H9 (cell line): ENCODE measurements at regions not wholly inside any gene's neighbourhood (a gene's known extent, or its start where the extent isn't known, plus 50 kb on each side); places are given as distances from the start of the nearest gene placed in this dataset.

Experiments used
- DNase-seq: peaks from one replicate; pipeline ENCODE4 v3.0.0-alpha.2; 2017
- H2AFZ ChIP-seq: one replicate; pipeline ENCODE4 v1.6.1; 2013; ENCODE audit warnings: mild to moderate bottlenecking, low read length, control low read depth, moderate library complexity
- H2AK5ac ChIP-seq: 2 replicates; pipeline ENCODE4 v1.6.1; 2013; ENCODE audit warnings: low read length, control low read depth, mixed read lengths; ENCODE audit not compliant: insufficient read length
- H2BK120ac ChIP-seq: one replicate; pipeline ENCODE4 v1.6.1; 2013; ENCODE audit warnings: low read depth, mild to moderate bottlenecking, low read length, control low read depth, inconsistent platforms; ENCODE audit not compliant: poor library complexity, severe bottlenecking
- H2BK12ac ChIP-seq: 2 replicates; pipeline ENCODE4 v1.6.1; 2013; ENCODE audit warnings: low read length, control low read depth, mixed read lengths, low read depth; ENCODE audit not compliant: insufficient read length
- H2BK15ac ChIP-seq: 2 replicates; pipeline ENCODE4 v1.6.1; 2013; ENCODE audit warnings: low read depth, low read length, control low read depth
- H2BK20ac ChIP-seq: one replicate; pipeline ENCODE4 v1.6.1; 2013; ENCODE audit warnings: low read depth, mild to moderate bottlenecking, low read length, control low read depth, inconsistent platforms; ENCODE audit not compliant: poor library complexity, severe bottlenecking
- H2BK5ac ChIP-seq: 2 replicates; pipeline ENCODE4 v1.6.1; 2013; ENCODE audit warnings: low read length, control low read depth, mixed read lengths; ENCODE audit not compliant: insufficient read length
- H3K14ac ChIP-seq: 2 replicates; pipeline ENCODE4 v1.6.1; 2013; ENCODE audit warnings: low read length, control low read depth; ENCODE audit not compliant: insufficient read depth
- H3K18ac ChIP-seq: 2 replicates; pipeline ENCODE4 v1.6.1; 2013; ENCODE audit warnings: low read depth, mild to moderate bottlenecking, mixed read lengths, low read length, control low read depth; ENCODE audit not compliant: insufficient read length
- H3K23ac ChIP-seq: 2 replicates; pipeline ENCODE4 v1.6.1; 2013; ENCODE audit warnings: low read length, control low read depth, mixed read lengths, low read depth; ENCODE audit not compliant: insufficient read length
- H3K23me2 ChIP-seq: 2 replicates; pipeline ENCODE4 v1.6.1; 2013; ENCODE audit warnings: low read depth, mild to moderate bottlenecking, mixed read lengths, low read length, control low read depth; ENCODE audit not compliant: insufficient read length, poor library complexity, severe bottlenecking
- H3K27ac ChIP-seq: 2 replicates; pipeline ENCODE4 v1.5.1; 2013; ENCODE audit warnings: low read length, control low read depth, mixed read lengths, low read depth; ENCODE audit not compliant: insufficient read length
- H3K27me3 ChIP-seq: 2 replicates; pipeline ENCODE4 v1.6.1; 2013; ENCODE audit warnings: low read length, control low read depth, inconsistent platforms; ENCODE audit not compliant: insufficient read depth
- H3K4ac ChIP-seq: 2 replicates; pipeline ENCODE4 v1.6.1; 2013; ENCODE audit warnings: low read depth, mild to moderate bottlenecking, control low read depth, inconsistent platforms, low read length, moderate library complexity
- H3K4me1 ChIP-seq: 2 replicates; pipeline ENCODE4 v1.6.1; 2013; ENCODE audit warnings: low read length, control low read depth, inconsistent platforms; ENCODE audit not compliant: insufficient read depth
- H3K4me2 ChIP-seq: 2 replicates; pipeline ENCODE4 v1.6.1; 2013; ENCODE audit warnings: low read length, control low read depth, mixed read lengths; ENCODE audit not compliant: insufficient read length, insufficient read depth
- H3K56ac ChIP-seq: 2 replicates; pipeline ENCODE4 v1.6.1; 2013; ENCODE audit warnings: low read depth, mild to moderate bottlenecking, mixed read lengths, low read length, control low read depth; ENCODE audit not compliant: insufficient read length
- H3K79me1 ChIP-seq: 2 replicates; pipeline ENCODE4 v1.6.1; 2013; ENCODE audit warnings: low read depth, mild to moderate bottlenecking, moderate library complexity, low read length, control low read depth, inconsistent platforms; ENCODE audit not compliant: insufficient read depth, poor library complexity, severe bottlenecking
- H3K79me2 ChIP-seq: 2 replicates; pipeline ENCODE4 v1.6.1; 2013; ENCODE audit warnings: low read length, control low read depth, inconsistent platforms; ENCODE audit not compliant: insufficient read depth
- H3K9ac ChIP-seq: 2 replicates; pipeline ENCODE4 v1.6.1; 2013; ENCODE audit warnings: low read length, control low read depth, mixed read lengths; ENCODE audit not compliant: insufficient read length; ENCODE audit errors: extremely low read depth
- H3K9me3 ChIP-seq: one replicate; pipeline ENCODE4 v1.6.1; 2013; ENCODE audit warnings: low read depth, low read length, inconsistent platforms; ENCODE audit not compliant: control insufficient read depth
- H3T11ph ChIP-seq: one replicate; pipeline ENCODE4 v1.6.1; 2013; ENCODE audit warnings: mild to moderate bottlenecking, low read length, control low read depth, inconsistent platforms
- H4K20me1 ChIP-seq: one replicate; pipeline ENCODE4 v1.6.1; 2013; ENCODE audit not compliant: control insufficient read depth, insufficient read length, insufficient read depth
- H4K5ac ChIP-seq: 2 replicates; pipeline ENCODE4 v1.6.1; 2013; ENCODE audit warnings: low read depth, mild to moderate bottlenecking, mixed read lengths, low read length, control low read depth; ENCODE audit not compliant: insufficient read length
- H4K8ac ChIP-seq: replicated peaks from 2 replicates; pipeline ENCODE4 v1.6.1; 2013; ENCODE audit warnings: low read length, control low read depth, mixed read lengths, low read depth; ENCODE audit not compliant: insufficient read length
- H4K91ac ChIP-seq: 2 replicates; pipeline ENCODE4 v1.6.1; 2013; ENCODE audit warnings: low read depth, mild to moderate bottlenecking, moderate library complexity, mixed read lengths, low read length, control low read depth; ENCODE audit not compliant: insufficient read length
- H3K27ac Mint-ChIP-seq, 3 experiments: 2 replicates in 2 of 3; 3 replicates in 1 of 3; pipeline ENCODE4 v1.8.0; 2020 to 2021; ENCODE audit warnings: mixed read lengths in 3 of 3, mild to moderate bottlenecking in 1 of 3, moderate library complexity in 1 of 3
- H3K27me3 Mint-ChIP-seq: 2 replicates; pipeline ENCODE4 v1.8.0; 2021; ENCODE audit warnings: low read depth, mild to moderate bottlenecking, moderate library complexity, mixed read lengths
- H3K36me3 Mint-ChIP-seq, 3 experiments: 2 replicates in 2 of 3; 3 replicates in 1 of 3; pipeline ENCODE4 v1.8.0; 2020 to 2021; ENCODE audit warnings: low read depth in 3 of 3, mixed read lengths in 3 of 3; ENCODE audit not compliant: insufficient read depth in 1 of 3
- H3K4me1 Mint-ChIP-seq, 2 experiments: 2 replicates each; pipeline ENCODE4 v1.8.0; 2020; ENCODE audit warnings: mixed read lengths in 2 of 2
- H3K4me3 Mint-ChIP-seq, 2 experiments: 2 replicates in 1 of 2; 3 replicates in 1 of 2; pipeline ENCODE4 v1.8.0; 2020 to 2021; ENCODE audit warnings: mild to moderate bottlenecking in 2 of 2, mixed read lengths in 2 of 2, moderate library complexity in 1 of 2
- H3K9me3 Mint-ChIP-seq, 2 experiments: 2 replicates in 1 of 2; 3 replicates in 1 of 2; pipeline ENCODE4 v1.8.0; 2020; ENCODE audit warnings: mild to moderate bottlenecking in 2 of 2, mixed read lengths in 2 of 2, moderate library complexity in 1 of 2
- WGBS: extraction: QIAGEN DNeasy Blood & Tissue Kit; methylation state at CpG from one replicate; pipeline ENCODE4 v1.1.7; 2013; ENCODE audit warnings: missing lambda C conversion rate, low lambda C conversion rate, mixed read lengths; ENCODE audit not compliant: insufficient read length; ENCODE audit errors: extremely low coverage; 5-methylcytosine and 5-hydroxymethylcytosine counted together
- TF ChIP-seq, protein P1 (sequence below): fragments of 200-600 bp; sonication (generic); conservative IDR thresholded peaks from 3 replicates; pipeline ENCODE4 v1.8.0; 2021; ENCODE audit warnings: antibody characterized with exemption, mild to moderate bottlenecking

DNA sequence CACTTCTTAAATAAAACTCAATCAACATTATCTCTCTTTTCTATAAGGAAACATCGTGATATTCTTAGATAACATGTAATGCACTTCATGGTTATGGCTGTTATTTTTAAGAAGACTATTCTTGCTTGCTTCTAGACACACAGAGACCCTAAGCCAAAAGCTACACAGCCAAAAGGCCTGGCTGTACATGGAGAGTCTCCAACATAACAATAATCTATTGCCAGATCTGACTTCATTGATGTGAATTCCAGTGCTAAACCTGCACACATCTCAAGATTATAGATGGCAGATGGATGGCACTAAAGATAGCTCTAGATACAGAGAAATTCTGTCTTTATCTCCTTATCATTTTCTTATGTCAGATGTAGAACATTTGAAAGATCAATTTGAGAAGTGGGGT is 811.6 kb upstream of the ZNF608 start:
- no CpG with 5 or more reads among the region's 1 CpG for WGBS
- H3K27me3 Mint-ChIP-seq = no peaks in the 10 kb centered on the region
- peaks cover 0 to 3% of the 10 kb centered on the region in 2 experiments; a peak in 1 of 4 replicates for H3K4me1 Mint-ChIP-seq

More for the DNA sequence above, 811.6 kb upstream of the ZNF608 start:
- Histone ChIP-seq H3K27me3 (no peaks in the 10 kb centered on the region), H4K5ac (no peak overlapping the region), H3K9me3 (no peaks in the 10 kb centered on the region), H4K20me1 (no peaks in the 10 kb centered on the region), H3K14ac (no peak overlapping the region), H3K4me2 (no peak overlapping the region), H2AK5ac (no peak overlapping the region), H3T11ph (no peak overlapping the region), H2BK20ac (no peak overlapping the region), H2AFZ (no peak overlapping the region), H4K91ac (no peak overlapping the region), H2BK12ac (no peak overlapping the region), H3K23me2 (no peaks in the 10 kb centered on the region), H3K18ac (no peak overlapping the region), H3K79me1 (no peaks in the 10 kb centered on the region), H3K79me2 (no peaks in the 10 kb centered on the region), H3K23ac (no peak overlapping the region), H3K4ac (no peak overlapping the region), H2BK120ac (no peak overlapping the region), H4K8ac (no peak overlapping the region), H2BK5ac (no peak overlapping the region), H2BK15ac (no peak overlapping the region), H3K9ac (no peak overlapping the region), H3K4me1 (no peaks in the 10 kb centered on the region), H3K27ac (no peak overlapping the region), H3K56ac (no peak overlapping the region)
- Mint-ChIP-seq H3K36me3 (no peaks in the 10 kb centered on the region), H3K4me3 (no peak overlapping the region), H3K27ac (no peak overlapping the region), H3K9me3 (no peaks in the 10 kb centered on the region)
- no peak for DNase-seq
- TF ChIP-seq, protein P1, sequence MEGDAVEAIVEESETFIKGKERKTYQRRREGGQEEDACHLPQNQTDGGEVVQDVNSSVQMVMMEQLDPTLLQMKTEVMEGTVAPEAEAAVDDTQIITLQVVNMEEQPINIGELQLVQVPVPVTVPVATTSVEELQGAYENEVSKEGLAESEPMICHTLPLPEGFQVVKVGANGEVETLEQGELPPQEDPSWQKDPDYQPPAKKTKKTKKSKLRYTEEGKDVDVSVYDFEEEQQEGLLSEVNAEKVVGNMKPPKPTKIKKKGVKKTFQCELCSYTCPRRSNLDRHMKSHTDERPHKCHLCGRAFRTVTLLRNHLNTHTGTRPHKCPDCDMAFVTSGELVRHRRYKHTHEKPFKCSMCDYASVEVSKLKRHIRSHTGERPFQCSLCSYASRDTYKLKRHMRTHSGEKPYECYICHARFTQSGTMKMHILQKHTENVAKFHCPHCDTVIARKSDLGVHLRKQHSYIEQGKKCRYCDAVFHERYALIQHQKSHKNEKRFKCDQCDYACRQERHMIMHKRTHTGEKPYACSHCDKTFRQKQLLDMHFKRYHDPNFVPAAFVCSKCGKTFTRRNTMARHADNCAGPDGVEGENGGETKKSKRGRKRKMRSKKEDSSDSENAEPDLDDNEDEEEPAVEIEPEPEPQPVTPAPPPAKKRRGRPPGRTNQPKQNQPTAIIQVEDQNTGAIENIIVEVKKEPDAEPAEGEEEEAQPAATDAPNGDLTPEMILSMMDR = no peak
